Loucy (cell line): ENCODE measurements at regions not wholly inside any gene's neighbourhood (a gene's known extent, or its start where the extent isn't known, plus 50 kb on each side); places are given as distances from the start of the nearest gene placed in this dataset.

Experiments used
- H2AFZ ChIP-seq: fragments of 200-600 bp; sonication (generic); 2 replicates; pipeline ENCODE4 v1.6.0; 2016; ENCODE audit warnings: antibody characterized with exemption, mild to moderate bottlenecking, low read length, moderate library complexity
- H3F3A ChIP-seq: fragments of 200-600 bp; 2 replicates; pipeline ENCODE4 v1.6.0; 2016; ENCODE audit warnings: antibody characterized with exemption, low read depth, mild to moderate bottlenecking
- H3K27me3 ChIP-seq: fragments of 200-600 bp; sonication (generic); 2 replicates; pipeline ENCODE4 v1.6.1; 2014; ENCODE audit warnings: low read length, mild to moderate bottlenecking; ENCODE audit not compliant: insufficient read depth, poor library complexity, severe bottlenecking
- H3K36me3 ChIP-seq: fragments of 200-600 bp; sonication (generic); 2 replicates; pipeline ENCODE4 v1.6.1; 2016; ENCODE audit warnings: low read length; ENCODE audit not compliant: insufficient read depth
- H3K4me1 ChIP-seq: fragments of 200-600 bp; sonication (generic); 2 replicates; pipeline ENCODE4 v1.5.1; 2014; ENCODE audit warnings: low read length, mild to moderate bottlenecking; ENCODE audit not compliant: insufficient read depth, poor library complexity, severe bottlenecking
- H3K4me2 ChIP-seq: fragments of 200-600 bp; sonication (generic); 2 replicates; pipeline ENCODE4 v1.6.0; 2014; ENCODE audit warnings: antibody characterized with exemption, low read length, low read depth, mild to moderate bottlenecking; ENCODE audit not compliant: poor library complexity, severe bottlenecking
- H3K4me3 ChIP-seq: fragments of 200-600 bp; sonication (generic); 2 replicates; pipeline ENCODE4 v1.5.1; 2014; ENCODE audit warnings: low read length, mild to moderate bottlenecking, mixed read lengths; ENCODE audit not compliant: poor library complexity, severe bottlenecking
- H3K79me2 ChIP-seq: fragments of 200-600 bp; sonication (generic); 2 replicates; pipeline ENCODE4 v1.6.1; 2014; ENCODE audit warnings: low read length; ENCODE audit not compliant: insufficient read depth
- H3K9ac ChIP-seq: fragments of 200-600 bp; sonication (generic); 2 replicates; pipeline ENCODE4 v1.6.0; 2014; ENCODE audit warnings: mild to moderate bottlenecking, low read depth, low read length, moderate library complexity; ENCODE audit not compliant: poor library complexity, severe bottlenecking
- H3K9me2 ChIP-seq: fragments of 200-600 bp; sonication (generic); replicated peaks from 2 replicates; pipeline ENCODE4 v1.6.1; 2016; ENCODE audit warnings: low read depth, low read length, mixed read lengths
- H3K9me3 ChIP-seq: fragments of 200-600 bp; sonication (generic); 2 replicates; pipeline ENCODE4 v1.6.1; 2014; ENCODE audit warnings: mild to moderate bottlenecking, antibody characterized with exemption, low read length, low read depth; ENCODE audit not compliant: insufficient read depth
- H4K20me1 ChIP-seq: fragments of 200-600 bp; sonication (generic); 2 replicates; pipeline ENCODE4 v1.6.0; 2014; ENCODE audit warnings: antibody characterized with exemption, low read length, mild to moderate bottlenecking; ENCODE audit not compliant: insufficient read depth, poor library complexity, severe bottlenecking
- CTCF ChIP-seq: fragments of 200-600 bp; sonication (generic); conservative IDR thresholded peaks from 2 replicates; pipeline ENCODE4 v1.5.1; 2014; ENCODE audit warnings: mild to moderate bottlenecking, antibody characterized with exemption, low read length
- EZH2phosphoT487 ChIP-seq: fragments of 200-600 bp; IDR thresholded peaks from 2 replicates; pipeline ENCODE4 v1.6.1; 2018; ENCODE audit warnings: antibody characterized with exemption, mild to moderate bottlenecking, moderate library complexity, borderline replicate concordance

GRCh38 chr12:88952562-88952942, 372.3 kb upstream of the KITLG start:
- H4K20me1 ChIP-seq: no peaks in the 10 kb centered on the region
- no peak overlapping the region for H3K4me2 ChIP-seq
- H3K9ac ChIP-seq: no peak overlapping the region
- no peak overlapping the region for H3K4me3 ChIP-seq
- no peak for TF ChIP-seq CTCF
- no peak for TF ChIP-seq EZH2phosphoT487
- H2AFZ ChIP-seq: no peak overlapping the region
- H3K79me2 ChIP-seq: no peaks in the 10 kb centered on the region
- no peaks in the 10 kb centered on the region for H3K9me3 ChIP-seq
- peaks cover 8% of the 10 kb centered on the region for H3K4me1 ChIP-seq
- H3K9me2 ChIP-seq: no peaks in the 10 kb centered on the region
- no peaks in the 10 kb centered on the region for H3K27me3 ChIP-seq
- H3F3A ChIP-seq: no peaks in the 10 kb centered on the region
- no peaks in the 10 kb centered on the region for H3K36me3 ChIP-seq

- no peaks in the 10 kb centered on the region for H3K9me3 ChIP-seq
- TF ChIP-seq EZH2phosphoT487 (no peak), CTCF (no peak)
- no peaks in the 10 kb centered on the region for H4K20me1 ChIP-seq
- no peaks in the 10 kb centered on the region for H3K79me2 ChIP-seq
- H3K4me1 ChIP-seq: peaks cover 12% of the 10 kb centered on the region
- no peak overlapping the region for H3K4me3 ChIP-seq
- H3K36me3 ChIP-seq: no peaks in the 10 kb centered on the region
- H3K9me2 ChIP-seq: no peaks in the 10 kb centered on the region
- no peak overlapping the region for H2AFZ ChIP-seq
- no peaks in the 10 kb centered on the region for H3K27me3 ChIP-seq
- no peak overlapping the region for H3K9ac ChIP-seq
- no peaks in the 10 kb centered on the region for H3F3A ChIP-seq
- no peak overlapping the region for H3K4me2 ChIP-seq
Measured at GRCh38 chr12:88951860-88952561, 371.7 kb upstream of the KITLG start.

- H2AFZ ChIP-seq: no peak overlapping the region
- H3K36me3 ChIP-seq: no peaks in the 10 kb centered on the region
- no peaks in the 10 kb centered on the region for H3F3A ChIP-seq
- TF ChIP-seq CTCF: no peak
- H3K4me2 ChIP-seq: no peak overlapping the region
- H3K9me2 ChIP-seq: no peaks in the 10 kb centered on the region
- no peak overlapping the region for H3K9ac ChIP-seq
- H4K20me1 ChIP-seq: no peaks in the 10 kb centered on the region
- peaks cover 19% of the 10 kb centered on the region for H3K4me1 ChIP-seq
- H3K79me2 ChIP-seq: no peaks in the 10 kb centered on the region
- no peaks in the 10 kb centered on the region for H3K9me3 ChIP-seq
- no peaks in the 10 kb centered on the region for H3K27me3 ChIP-seq
- H3K4me3 ChIP-seq: no peak overlapping the region
Measured at GRCh38 chr12:88951177-88951576, 370.9 kb upstream of the KITLG start.
